GM18861 (cell line): ENCODE measurements at regions not wholly inside any gene's neighbourhood (a gene's known extent, or its start where the extent isn't known, plus 50 kb on each side); places are given as distances from the start of the nearest gene placed in this dataset.
A peak's percentile ranks its signal among the peaks of the same experiment; 100 is the strongest.

ENCODE experiments used
- ATAC-seq: cut with Tn5 transposase; IDR thresholded peaks from one replicate; pipeline ENCODE4 v1.9.1; 2021; ENCODE audit not compliant: unreplicated experiment

GRCh38 chr21:35354078-35354477, 305.0 kb upstream of the RUNX1 start:
- ATAC-seq: no peak

- ATAC-seq: no peak
Observed at GRCh38 chr21:35352793-35353192, 303.7 kb upstream of the RUNX1 start.

- ATAC-seq: no peak
Observed at GRCh38 chr21:35352066-35352770, 303.1 kb upstream of the RUNX1 start.

GRCh38 chr21:35351434-35351833, 302.3 kb upstream of the RUNX1 start:
- ATAC-seq: no peak

GRCh38 chr21:35350965-35351364, 301.9 kb upstream of the RUNX1 start:
- no peak for ATAC-seq

GRCh38 chr21:35349376-35350080, 300.4 kb upstream of the RUNX1 start:
- ATAC-seq: no peak

GRCh38 chr21:35348686-35349085, 299.6 kb upstream of the RUNX1 start:
- ATAC-seq: no peak

- ATAC-seq: no peak
Observed at GRCh38 chr21:35346697-35347096, 297.6 kb upstream of the RUNX1 start.

GRCh38 chr21:35345954-35346353, 296.9 kb upstream of the RUNX1 start:
- ATAC-seq: no peak

- ATAC-seq: no peak
Observed at GRCh38 chr21:35344582-35344981, 295.5 kb upstream of the RUNX1 start.

GRCh38 chr21:35343046-35343819, 294.1 kb upstream of the RUNX1 start:
- ATAC-seq: no peak

GRCh38 chr21:35342440-35342839, 293.3 kb upstream of the RUNX1 start:
- peak; percentile 69 for ATAC-seq

- ATAC-seq: no peak
Observed at GRCh38 chr21:35340273-35340672, 291.2 kb upstream of the RUNX1 start.

- ATAC-seq: no peak
Observed at GRCh38 chr21:35338881-35339632, 290.0 kb upstream of the RUNX1 start.

- no peak for ATAC-seq
Observed at GRCh38 chr21:35338281-35338680, 289.2 kb upstream of the RUNX1 start.

- no peak for ATAC-seq
Observed at GRCh38 chr21:35337573-35337972, 288.5 kb upstream of the RUNX1 start.

- ATAC-seq: no peak
Observed at GRCh38 chr21:35336534-35336933, 287.4 kb upstream of the RUNX1 start.

- ATAC-seq: no peak
Observed at GRCh38 chr21:35335951-35336446, 286.9 kb upstream of the RUNX1 start.

GRCh38 chr21:35333831-35334618, 284.9 kb upstream of the RUNX1 start:
- ATAC-seq: no peak

- no peak for ATAC-seq
Observed at GRCh38 chr21:35332841-35333426, 283.8 kb upstream of the RUNX1 start.
